ENCODE measurements at regions not wholly inside any gene's neighbourhood (a gene's known extent, or its start where the extent isn't known, plus 50 kb on each side); places are given as distances from the start of the nearest gene placed in this dataset.

DNA sequence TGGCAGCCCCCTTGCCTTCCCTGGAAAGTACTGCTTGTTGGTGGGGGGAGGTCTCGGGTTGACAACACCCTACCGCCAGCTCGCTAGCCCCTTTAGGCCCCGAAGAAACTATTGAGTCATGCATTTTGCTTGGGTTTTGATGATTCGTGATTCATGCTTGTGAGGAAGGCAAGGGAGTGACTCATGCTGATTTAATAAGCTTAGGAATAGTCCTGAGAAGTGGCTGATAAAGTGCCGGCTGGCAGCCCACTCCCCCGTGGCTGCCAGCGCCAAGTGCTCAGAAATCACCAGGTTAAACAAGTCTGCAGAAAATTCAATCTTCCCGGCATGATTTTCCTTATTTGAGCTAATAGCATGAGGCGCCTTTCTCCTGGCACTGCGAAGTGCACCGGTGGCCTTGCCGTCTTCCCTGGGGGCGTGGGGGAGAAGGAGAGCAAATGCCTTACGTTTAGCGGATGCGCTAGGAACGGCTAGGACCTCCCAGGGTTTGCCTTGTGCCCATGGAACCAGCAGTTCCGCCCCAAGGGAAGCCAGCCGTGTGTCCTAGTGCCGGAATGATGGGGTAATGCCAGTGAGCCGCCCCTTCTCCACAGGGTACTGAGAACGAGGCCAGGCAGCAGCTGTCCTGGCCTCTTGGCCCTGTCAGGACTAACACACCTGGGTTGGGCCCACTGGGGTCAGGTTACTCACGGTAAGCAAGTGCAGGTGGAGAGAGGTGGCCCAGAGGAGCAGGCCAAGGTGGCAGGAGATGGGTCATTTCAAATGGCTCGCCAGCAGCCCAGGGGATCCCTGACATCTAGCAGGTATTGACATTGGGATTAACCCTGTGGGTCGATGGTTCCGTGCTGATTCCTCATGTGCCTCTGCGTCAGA lies 151.9 kb downstream of the MACROH2A1 start:
- no peak for DNase-seq

DNA sequence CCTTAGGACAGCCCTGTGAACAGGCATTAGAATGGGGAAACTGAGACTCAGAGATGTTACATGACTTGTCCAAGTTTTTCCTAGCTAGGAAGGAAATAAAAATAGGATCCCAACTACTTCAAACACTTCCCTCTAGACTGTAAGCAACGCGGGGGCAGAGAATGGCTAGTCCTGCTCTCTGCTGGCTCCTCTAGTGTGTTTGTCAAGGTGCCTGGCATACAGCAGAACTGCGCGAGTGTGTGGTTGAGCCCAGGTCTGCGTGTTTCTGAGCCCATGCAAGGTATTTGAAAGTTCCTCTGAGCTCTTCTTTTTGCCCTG lies 152.5 kb downstream of the MACROH2A1 start:
- no peak for DNase-seq

DNA sequence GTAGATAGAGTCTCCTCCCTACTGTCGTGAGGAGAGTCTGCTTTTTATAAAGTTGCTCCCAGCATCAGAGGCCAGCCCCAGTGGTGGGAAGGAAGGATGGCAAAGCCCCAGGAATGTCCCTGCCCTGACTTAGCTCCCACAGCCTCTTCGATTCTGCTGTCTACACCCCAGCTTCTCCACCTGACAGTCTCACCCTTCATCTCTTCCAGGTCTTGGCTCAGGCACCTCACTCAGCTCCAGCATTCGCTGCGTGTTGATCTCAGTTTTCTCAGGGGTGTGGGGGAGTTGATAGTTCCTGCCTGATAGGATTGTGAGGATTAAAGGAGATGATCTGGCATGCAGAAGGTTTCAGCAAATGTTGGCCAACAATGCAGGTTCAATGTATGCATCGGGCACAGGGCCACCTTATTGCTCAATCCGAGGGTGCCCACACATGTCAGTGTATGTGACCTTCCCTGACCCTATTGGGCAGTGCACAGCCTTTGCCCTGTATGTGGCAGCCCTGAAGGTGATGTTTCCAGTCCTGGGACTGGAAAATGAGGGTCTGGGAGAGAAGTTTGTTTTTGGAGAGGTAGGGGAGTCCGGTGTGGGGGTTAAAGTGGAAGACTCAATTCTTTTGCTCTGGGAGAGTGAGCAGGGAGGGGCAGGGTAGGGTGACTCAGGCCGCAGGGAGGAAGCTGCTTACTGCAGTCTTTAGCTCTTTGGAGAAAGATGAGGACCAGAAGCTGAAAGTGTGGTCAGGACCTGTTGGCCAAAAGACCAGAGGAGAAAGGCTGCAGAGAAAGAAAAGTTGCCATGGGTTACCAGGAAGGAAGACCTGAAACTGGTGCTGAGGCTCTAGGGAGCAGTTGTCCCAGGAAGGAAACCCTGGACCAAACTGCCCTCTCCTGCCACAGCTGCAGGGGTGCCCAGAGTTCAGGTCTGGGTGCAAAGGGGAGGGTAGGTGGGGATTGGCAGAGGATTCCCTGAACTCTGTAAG lies 153.2 kb downstream of the MACROH2A1 start:
- peak; percentile 69 to 77 for DNase-seq

DNA sequence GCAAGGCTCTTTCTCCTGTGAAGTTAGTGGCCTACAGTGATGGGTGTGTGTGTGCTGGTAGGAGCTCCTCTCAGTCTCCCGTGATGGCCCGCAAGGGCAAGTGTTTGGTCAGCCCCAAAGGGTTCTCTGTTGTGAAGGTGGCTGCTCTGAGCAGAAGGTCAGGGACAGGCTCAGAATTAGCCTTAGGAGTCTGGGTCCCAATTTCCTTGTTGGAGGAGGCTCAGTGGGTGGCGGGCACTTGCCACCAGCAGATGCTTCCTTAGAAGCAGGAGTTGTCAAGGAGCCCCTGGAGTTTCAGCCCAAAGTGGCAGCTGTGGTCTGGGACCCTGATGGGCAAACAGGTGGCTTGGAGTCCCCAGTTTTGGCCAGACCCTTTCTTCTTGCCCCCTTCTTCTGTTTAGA lies 154.4 kb downstream of the MACROH2A1 start:
- no peak for DNase-seq

GRCh38 chr5:135243556-135244285 lies 155.3 kb downstream of the MACROH2A1 start:
- DNase-seq = no peak

DNA sequence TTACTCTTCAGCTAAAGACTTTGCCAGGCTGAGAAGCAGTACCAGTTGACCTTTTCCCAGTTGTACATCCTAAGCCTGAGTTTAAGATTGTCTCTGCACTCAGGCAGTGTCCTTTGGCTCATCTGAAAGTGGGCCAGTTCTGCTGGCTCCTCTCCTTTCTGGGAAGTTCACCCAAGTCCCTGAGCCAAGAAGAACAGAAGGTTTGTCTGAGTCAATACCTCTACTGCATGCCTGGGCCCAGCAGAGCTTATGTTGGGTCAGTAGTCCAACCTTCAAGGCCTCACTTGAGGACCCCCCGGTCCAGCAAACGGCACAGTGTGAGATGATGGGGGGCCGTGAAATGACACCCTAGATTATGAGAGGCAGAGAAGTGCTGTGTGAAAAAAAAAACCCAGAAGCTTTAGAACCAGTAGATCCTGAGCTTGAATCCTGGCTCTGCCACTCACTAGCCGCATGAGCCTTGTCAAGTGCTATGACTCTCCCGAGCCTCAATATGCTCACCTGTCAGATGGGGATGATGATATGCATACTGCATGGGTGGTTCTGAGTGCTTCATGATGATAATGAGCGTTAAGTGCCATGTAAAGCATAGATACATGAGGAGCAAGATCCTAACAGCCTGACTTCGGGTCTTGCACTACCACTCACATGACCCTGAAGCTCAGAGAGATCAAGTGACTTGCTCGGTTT lies 156.0 kb downstream of the MACROH2A1 start:
- DNase-seq = no peak

GRCh38 chr5:135242021-135242865 lies 156.8 kb downstream of the MACROH2A1 start:
- DNase-seq = no peak

- no peak for DNase-seq
Measured at GRCh38 chr5:135241536-135241935, 157.5 kb downstream of the MACROH2A1 start.

DNA sequence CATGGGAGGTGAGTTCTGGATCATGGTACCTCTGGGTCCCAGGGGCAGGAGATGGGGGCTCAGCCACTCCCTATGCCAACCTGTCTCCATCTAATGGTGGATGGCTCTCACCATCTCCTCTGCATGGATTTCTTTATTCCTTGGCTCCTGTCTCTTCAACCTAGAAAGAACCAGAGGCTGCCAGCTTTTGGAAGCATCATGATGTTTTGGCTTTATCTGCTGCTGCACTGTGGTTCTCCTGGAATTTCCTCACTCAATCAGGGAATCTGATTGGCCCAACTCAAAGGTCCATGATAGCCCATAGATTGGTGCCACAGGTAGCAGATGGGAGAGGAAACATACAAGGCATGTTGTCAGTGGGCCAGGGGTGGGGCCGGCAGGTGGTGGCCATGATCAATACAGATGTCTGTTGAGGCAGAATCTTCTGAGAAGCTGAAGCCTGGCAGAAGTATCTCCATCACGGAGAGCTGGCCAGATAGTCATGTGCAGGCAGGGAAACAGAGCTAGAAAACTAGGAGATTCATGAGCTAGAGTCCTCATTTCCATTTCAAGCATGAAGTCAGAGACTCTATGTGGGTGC lies 158.2 kb downstream of the MACROH2A1 start:
- DNase-seq = no peak

GRCh38 chr5:135240283-135240633 lies 158.8 kb downstream of the MACROH2A1 start:
- DNase-seq = no peak

DNA sequence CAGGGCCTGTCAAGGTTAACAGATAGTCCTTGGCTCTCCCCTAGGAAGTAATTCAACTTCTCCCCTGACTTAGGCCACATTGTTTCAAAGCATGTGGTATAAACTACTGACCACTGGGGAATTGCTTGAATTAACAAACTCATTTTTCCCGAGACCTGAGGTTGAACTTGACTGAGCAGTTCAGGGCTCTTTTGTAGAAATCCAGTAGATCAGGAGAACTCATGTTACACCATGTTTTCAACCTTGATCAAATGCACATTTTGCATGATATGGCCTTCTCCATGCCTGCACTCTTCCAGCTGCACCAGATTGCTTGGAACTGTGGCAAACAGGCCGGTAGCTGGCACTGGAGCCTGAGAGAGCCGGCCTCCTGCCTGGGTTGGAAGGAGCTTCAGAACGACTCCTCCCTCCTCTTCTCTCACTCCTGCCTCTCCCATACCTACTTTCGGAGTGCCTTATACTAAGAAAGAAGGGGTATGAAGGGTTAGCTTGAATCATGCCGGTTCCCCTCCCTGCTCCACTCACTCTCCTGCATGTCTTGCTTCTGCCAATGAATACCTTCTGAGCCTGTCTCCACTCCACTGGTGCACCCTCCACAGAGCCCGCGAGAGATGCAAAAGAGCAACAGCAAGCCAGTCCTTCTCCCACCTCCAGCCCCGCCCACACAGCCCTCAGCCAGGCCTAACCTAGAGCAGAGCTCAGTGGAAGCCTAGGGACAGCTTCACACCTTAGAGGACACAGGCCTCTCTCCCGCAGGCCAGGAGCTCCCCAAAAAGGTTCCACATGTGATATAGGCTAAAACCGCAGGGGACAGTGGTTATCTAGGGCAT lies 159.4 kb downstream of the MACROH2A1 start:
- DNase-seq = no peak

- no peak for DNase-seq
Measured at GRCh38 chr5:135238622-135239452, 160.2 kb downstream of the MACROH2A1 start.

GRCh38 chr5:135237748-135238103 lies 161.3 kb downstream of the MACROH2A1 start:
- no peak for DNase-seq

GRCh38 chr5:135236908-135237747 lies 161.9 kb downstream of the MACROH2A1 start:
- DNase-seq = no peak

GRCh38 chr5:135236228-135236907 lies 162.7 kb downstream of the MACROH2A1 start:
- no peak for DNase-seq

GRCh38 chr5:135235551-135236227 lies 163.3 kb downstream of the MACROH2A1 start:
- DNase-seq = no peak
